ENCODE measurements at regions not wholly inside any gene's neighbourhood (a gene's known extent, or its start where the extent isn't known, plus 50 kb on each side); places are given as distances from the start of the nearest gene placed in this dataset.

- TF ChIP-seq CTCF (IDR thresholded peaks at IDR 0.05) (peak; percentile 60 to 86 (median 80)), POLR2A (IDR thresholded peaks at IDR 0.05) (no peak), EP300 (IDR thresholded peaks at IDR 0.05) (no peak)
Measured at GRCh38 chr15:92797168-92798052, 102.7 kb upstream of the CHD2 start.
